Tibial nerve (tissue), 4 donors: ENCODE measurements at regions not wholly inside any gene's neighbourhood (a gene's known extent, or its start where the extent isn't known, plus 50 kb on each side); places are given as distances from the start of the nearest gene placed in this dataset.

Experiments
- EP300 ChIP-seq, 2 donors: sonication (generic); formaldehyde crosslinking; IDR thresholded peaks; one replicate each; pipeline ENCODE4 v1.6.1; 2017; ENCODE audit warnings: antibody characterized with exemption in 2 of 2, mild to moderate bottlenecking in 1 of 2
- POLR2A ChIP-seq, 2 donors: fragments of 450-650 bp; IDR thresholded peaks; one replicate each; pipeline ENCODE4 v1.6.1; 2017; ENCODE audit warnings: antibody characterized with exemption in 2 of 2, mild to moderate bottlenecking in 2 of 2, moderate library complexity in 2 of 2
- TF ChIP-seq, protein P1 (sequence below), 5 experiments: fragments of 200-600 bp in 3 of 5; fragments of 450-650 bp in 2 of 5; sonication (generic) in 3 of 5; IDR thresholded peaks; one replicate each; pipeline ENCODE4 v1.5.1; 2016 to 2019; ENCODE audit warnings: antibody characterized with exemption in 5 of 5, mild to moderate bottlenecking in 3 of 5, moderate library complexity in 2 of 5

DNA sequence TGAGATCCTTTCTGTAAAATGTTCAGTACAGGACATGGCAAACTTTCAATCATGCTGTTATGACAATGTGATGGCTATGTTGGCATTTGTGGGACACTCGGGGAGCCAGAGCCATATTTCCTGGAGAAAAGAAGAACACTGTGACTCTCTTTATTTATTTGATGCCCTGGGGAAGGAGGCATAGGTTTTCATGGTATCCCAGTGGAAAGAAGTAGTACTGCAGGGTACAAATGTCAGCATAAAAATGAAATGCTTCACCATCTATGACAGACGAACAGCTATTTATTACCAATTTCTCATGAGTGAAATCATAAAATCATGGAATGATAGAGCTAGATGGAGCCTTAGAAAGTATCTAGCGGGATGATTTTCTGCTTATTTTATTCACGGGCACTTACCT, 217.1 kb downstream of the COL4A1 start:
- TF ChIP-seq, protein P1, sequence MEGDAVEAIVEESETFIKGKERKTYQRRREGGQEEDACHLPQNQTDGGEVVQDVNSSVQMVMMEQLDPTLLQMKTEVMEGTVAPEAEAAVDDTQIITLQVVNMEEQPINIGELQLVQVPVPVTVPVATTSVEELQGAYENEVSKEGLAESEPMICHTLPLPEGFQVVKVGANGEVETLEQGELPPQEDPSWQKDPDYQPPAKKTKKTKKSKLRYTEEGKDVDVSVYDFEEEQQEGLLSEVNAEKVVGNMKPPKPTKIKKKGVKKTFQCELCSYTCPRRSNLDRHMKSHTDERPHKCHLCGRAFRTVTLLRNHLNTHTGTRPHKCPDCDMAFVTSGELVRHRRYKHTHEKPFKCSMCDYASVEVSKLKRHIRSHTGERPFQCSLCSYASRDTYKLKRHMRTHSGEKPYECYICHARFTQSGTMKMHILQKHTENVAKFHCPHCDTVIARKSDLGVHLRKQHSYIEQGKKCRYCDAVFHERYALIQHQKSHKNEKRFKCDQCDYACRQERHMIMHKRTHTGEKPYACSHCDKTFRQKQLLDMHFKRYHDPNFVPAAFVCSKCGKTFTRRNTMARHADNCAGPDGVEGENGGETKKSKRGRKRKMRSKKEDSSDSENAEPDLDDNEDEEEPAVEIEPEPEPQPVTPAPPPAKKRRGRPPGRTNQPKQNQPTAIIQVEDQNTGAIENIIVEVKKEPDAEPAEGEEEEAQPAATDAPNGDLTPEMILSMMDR (IDR thresholded peaks at IDR 0.05), result no peak
- TF ChIP-seq EP300 (IDR thresholded peaks at IDR 0.05) (no peak), POLR2A (IDR thresholded peaks at IDR 0.05) (no peak)
